Upper lobe of right lung (tissue), 1 donor: ENCODE measurements at regions not wholly inside any gene's neighbourhood (a gene's known extent, or its start where the extent isn't known, plus 50 kb on each side); places are given as distances from the start of the nearest gene placed in this dataset.

ENCODE experiments used
- ATAC-seq: fragments of 200-7000 bp; cut with Tn5 transposase; one replicate; pipeline ENCODE4 v1.9.1; 2020; ENCODE audit warnings: mild to moderate bottlenecking, moderate library complexity
- DNase-seq: peaks from one replicate; pipeline ENCODE4 v3.0.0-alpha.2; 2020
- H3K27ac ChIP-seq: fragments of 200-600 bp; one replicate; pipeline ENCODE4 v1.8.0; 2022
- H3K27me3 ChIP-seq: fragments of 200-600 bp; one replicate; pipeline ENCODE4 v1.8.0; 2022; ENCODE audit warnings: mild to moderate bottlenecking
- H3K36me3 ChIP-seq: fragments of 200-600 bp; one replicate; pipeline ENCODE4 v1.8.0; 2022
- H3K4me1 ChIP-seq: fragments of 200-600 bp; one replicate; pipeline ENCODE4 v1.8.0; 2022
- H3K4me3 ChIP-seq: fragments of 200-600 bp; one replicate; pipeline ENCODE4 v1.8.0; 2022; ENCODE audit warnings: mild to moderate bottlenecking
- H3K9me3 ChIP-seq: fragments of 200-600 bp; one replicate; pipeline ENCODE4 v1.8.0; 2022
- intact Hi-C: fragments of 100-400 bp; cut with DNase I; formaldehyde crosslinking; loops from one replicate; pipeline ENCODE4 v1.11.0; 2022
- TF ChIP-seq, protein P1 (sequence below): fragments of 200-600 bp; IDR thresholded peaks from one replicate; pipeline ENCODE4 v1.8.0; 2022; ENCODE audit warnings: antibody characterized with exemption
- donor health status: DM: no; HTN: yes; CAD: no; lungs with severe emphysema.

DNA sequence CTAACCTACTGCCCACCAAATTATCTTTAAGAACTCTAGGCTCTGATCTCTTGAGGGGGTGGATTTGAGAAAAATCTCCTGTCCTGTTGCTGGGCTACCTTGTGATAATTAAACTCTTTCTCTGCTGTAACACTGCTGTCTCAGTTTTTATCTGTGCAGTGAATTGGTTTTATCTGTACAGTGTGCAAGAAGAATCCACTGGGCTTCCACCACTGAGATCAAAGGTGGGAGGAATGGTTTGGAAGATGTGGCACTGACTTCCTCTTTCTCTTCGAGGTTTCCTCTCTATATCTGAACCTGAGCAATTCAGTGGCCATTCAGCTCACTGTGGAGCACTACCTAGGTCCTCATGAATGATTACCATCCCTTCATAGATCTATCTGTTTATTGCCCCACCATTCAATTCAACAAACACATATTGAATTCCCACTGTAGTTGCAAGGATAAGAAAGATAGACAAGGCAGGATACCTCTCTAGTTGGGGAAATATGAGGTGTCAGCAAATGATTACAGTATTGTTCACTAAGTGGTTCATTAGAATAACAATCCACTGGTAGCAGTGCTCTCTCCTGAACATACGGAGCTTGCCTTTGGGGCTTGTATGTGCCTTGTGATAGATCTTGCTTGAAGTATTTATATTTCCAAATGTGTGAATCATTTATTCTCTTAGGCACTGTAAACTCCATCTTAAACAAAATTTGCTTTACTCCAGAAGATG is 172.1 kb upstream of the ARG1 start:
- H3K27ac ChIP-seq = no peak overlapping the region
- DNase-seq = no peak
- H3K4me1 ChIP-seq = no peaks in the 10 kb centered on the region
- intact Hi-C loops = no loop called here
- H3K4me3 ChIP-seq = no peak overlapping the region
- H3K9me3 ChIP-seq = peaks cover 6% of the 10 kb centered on the region
- no peaks in the 10 kb centered on the region for H3K27me3 ChIP-seq
- no peak for ATAC-seq
- TF ChIP-seq, protein P1, sequence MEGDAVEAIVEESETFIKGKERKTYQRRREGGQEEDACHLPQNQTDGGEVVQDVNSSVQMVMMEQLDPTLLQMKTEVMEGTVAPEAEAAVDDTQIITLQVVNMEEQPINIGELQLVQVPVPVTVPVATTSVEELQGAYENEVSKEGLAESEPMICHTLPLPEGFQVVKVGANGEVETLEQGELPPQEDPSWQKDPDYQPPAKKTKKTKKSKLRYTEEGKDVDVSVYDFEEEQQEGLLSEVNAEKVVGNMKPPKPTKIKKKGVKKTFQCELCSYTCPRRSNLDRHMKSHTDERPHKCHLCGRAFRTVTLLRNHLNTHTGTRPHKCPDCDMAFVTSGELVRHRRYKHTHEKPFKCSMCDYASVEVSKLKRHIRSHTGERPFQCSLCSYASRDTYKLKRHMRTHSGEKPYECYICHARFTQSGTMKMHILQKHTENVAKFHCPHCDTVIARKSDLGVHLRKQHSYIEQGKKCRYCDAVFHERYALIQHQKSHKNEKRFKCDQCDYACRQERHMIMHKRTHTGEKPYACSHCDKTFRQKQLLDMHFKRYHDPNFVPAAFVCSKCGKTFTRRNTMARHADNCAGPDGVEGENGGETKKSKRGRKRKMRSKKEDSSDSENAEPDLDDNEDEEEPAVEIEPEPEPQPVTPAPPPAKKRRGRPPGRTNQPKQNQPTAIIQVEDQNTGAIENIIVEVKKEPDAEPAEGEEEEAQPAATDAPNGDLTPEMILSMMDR = no peak
- no peaks in the 10 kb centered on the region for H3K36me3 ChIP-seq

DNA sequence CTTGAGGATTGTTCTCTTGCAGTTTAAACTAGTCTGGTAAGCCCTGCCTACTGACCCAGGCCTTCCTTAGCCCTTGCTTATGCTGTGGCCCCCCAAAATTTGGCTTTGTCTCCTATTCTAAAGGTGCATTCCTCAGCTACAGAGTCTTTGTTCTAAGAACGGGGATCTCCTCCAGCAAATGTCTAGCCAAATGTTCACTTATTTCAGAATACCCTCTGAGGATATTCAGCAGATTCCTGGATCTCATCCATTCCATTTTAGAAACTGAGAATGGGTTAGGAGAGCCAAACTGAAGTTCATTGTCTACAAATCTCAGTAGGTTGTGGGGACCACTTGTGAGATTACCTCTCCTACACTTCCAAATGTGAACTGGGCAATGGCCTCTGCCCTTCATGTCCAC is 164.2 kb upstream of the ARG1 start:
- H3K4me3 ChIP-seq = no peak overlapping the region
- H3K36me3 ChIP-seq = no peaks in the 10 kb centered on the region
- no peak for DNase-seq
- H3K9me3 ChIP-seq = no peaks in the 10 kb centered on the region
- no peaks in the 10 kb centered on the region for H3K4me1 ChIP-seq
- intact Hi-C loops = no loop called here
- no peak for ATAC-seq
- H3K27me3 ChIP-seq = no peaks in the 10 kb centered on the region
- no peak overlapping the region for H3K27ac ChIP-seq
- TF ChIP-seq, protein P1 = no peak

DNA sequence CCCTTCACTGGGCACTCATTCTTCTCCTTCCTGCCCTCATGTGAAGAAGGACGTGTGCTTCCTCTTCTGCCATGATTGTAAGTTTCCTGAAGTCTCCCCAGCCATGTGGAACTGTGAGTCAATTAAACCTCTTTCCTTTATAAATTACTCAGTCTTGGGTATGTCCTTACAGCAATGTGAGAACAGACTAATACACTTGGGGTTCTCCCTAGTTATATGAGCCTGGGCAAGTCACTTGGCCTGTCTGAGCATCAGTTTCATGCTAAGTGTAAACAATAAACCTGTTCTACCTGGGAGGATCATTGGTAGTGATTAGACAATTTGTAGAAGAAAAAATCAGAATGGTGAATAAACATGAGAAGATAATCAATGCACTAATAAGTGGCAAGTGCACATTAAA is 162.2 kb upstream of the ARG1 start:
- no peaks in the 10 kb centered on the region for H3K27me3 ChIP-seq
- ATAC-seq (no peak), DNase-seq (no peak)
- H3K36me3 ChIP-seq = no peaks in the 10 kb centered on the region
- H3K4me1 ChIP-seq = no peaks in the 10 kb centered on the region
- H3K4me3 ChIP-seq = no peak overlapping the region
- H3K27ac ChIP-seq = no peak overlapping the region
- intact Hi-C loops = no loop called here
- H3K9me3 ChIP-seq = no peaks in the 10 kb centered on the region
- TF ChIP-seq, protein P1 = no peak

DNA sequence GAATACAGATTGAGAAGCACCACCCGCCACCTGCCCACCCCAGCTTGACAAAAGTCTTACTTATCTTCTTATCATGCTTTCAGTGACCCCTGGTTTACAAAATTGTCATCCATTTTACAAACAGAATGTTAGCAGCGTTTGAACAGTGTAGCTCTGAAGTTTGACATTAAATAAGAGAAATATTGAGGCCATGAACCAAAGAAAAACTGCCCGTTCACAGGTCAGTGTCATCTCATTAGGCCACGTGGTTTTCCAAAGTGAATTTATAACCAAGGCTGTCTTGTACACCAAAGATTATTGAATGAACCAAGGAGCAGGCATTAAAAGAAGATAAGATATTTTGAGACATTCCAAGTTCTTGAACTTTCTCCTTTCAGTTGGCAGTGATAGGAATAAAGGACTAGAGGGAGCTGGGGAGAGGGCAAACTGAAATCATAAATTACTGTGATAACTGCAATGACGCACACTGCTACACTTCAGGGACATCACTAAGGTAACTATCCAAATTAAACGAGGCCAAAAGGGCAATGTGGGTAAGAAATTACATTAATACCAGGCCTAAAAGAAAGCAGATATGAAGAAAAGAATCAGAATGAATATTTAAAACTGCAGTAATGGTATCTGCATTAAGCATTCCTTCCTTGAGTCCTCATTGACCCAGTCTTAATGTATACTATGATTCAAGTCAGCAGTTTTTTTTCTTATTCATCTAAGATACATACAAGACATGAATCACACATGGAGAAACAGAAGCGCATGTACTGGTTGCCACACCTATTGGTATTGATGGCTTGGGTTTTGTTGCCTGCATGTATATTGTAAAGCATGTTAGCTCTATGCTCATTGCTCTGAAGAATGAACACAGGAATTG is 159.8 kb upstream of the ARG1 start:
- intact Hi-C loops = no loop called here
- H3K9me3 ChIP-seq = no peaks in the 10 kb centered on the region
- no peaks in the 10 kb centered on the region for H3K27me3 ChIP-seq
- DNase-seq = no peak
- no peak overlapping the region for H3K4me3 ChIP-seq
- H3K4me1 ChIP-seq = no peaks in the 10 kb centered on the region
- no peak for ATAC-seq
- TF ChIP-seq, protein P1 = no peak
- no peaks in the 10 kb centered on the region for H3K36me3 ChIP-seq
- no peak overlapping the region for H3K27ac ChIP-seq

DNA sequence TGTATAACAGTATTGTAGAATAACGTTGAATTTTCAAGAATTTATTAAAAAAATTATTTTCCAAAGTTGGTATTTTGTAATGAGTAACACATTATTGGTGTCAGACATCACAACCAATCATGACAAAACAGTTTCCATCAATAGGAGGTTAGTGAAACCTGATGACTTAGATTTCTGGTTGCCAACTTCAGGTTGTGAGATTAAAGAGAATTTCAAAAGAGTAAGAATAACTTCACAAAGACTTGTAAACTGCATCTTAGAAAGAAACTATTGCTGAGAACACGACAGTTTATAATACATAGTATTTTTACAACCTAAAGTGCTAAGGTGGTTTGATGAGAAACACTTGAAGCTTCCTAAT is 159.2 kb upstream of the ARG1 start:
- TF ChIP-seq, protein P1 = no peak
- no peaks in the 10 kb centered on the region for H3K9me3 ChIP-seq
- intact Hi-C loops = no loop called here
- no peaks in the 10 kb centered on the region for H3K4me1 ChIP-seq
- no peaks in the 10 kb centered on the region for H3K27me3 ChIP-seq
- DNase-seq (no peak), ATAC-seq (no peak)
- no peak overlapping the region for H3K27ac ChIP-seq
- no peaks in the 10 kb centered on the region for H3K36me3 ChIP-seq
- no peak overlapping the region for H3K4me3 ChIP-seq
